Skeletal muscle satellite cell (primary cell): ENCODE measurements at regions not wholly inside any gene's neighbourhood (a gene's known extent, or its start where the extent isn't known, plus 50 kb on each side); places are given as distances from the start of the nearest gene placed in this dataset.
"Not testable (repeated sequence)": the region's sequence is repeated elsewhere in the genome, so short reads cannot be mapped to it uniquely, and the experiment has no call there.

Experiments used
- H3K27me3 ChIP-seq: 2 replicates; pipeline ENCODE4 v1.7.0; 2013; ENCODE audit warnings: low read length; ENCODE audit not compliant: control insufficient read depth, insufficient read depth
- H3K36me3 ChIP-seq: 2 replicates; pipeline ENCODE4 v1.7.0; 2013; ENCODE audit warnings: mild to moderate bottlenecking, control low read depth, low read length; ENCODE audit not compliant: insufficient read depth
- H3K4me1 ChIP-seq: 2 replicates; pipeline ENCODE4 v1.7.0; 2013; ENCODE audit warnings: low read length; ENCODE audit not compliant: control insufficient read depth, insufficient read depth
- H3K4me2 ChIP-seq: 2 replicates; pipeline ENCODE4 v1.7.0; 2013; ENCODE audit warnings: mild to moderate bottlenecking, low read length
- H3K4me3 ChIP-seq: 2 replicates; pipeline ENCODE4 v1.7.0; 2013; ENCODE audit warnings: low read length
- H3K9ac ChIP-seq: 2 replicates; pipeline ENCODE4 v1.7.0; 2013; ENCODE audit warnings: mild to moderate bottlenecking, low read depth, low read length, moderate library complexity
- H3K9me3 ChIP-seq: replicated peaks from 2 replicates; pipeline ENCODE4 v1.7.0; 2013; ENCODE audit warnings: mild to moderate bottlenecking, control low read depth, low read length

GRCh38 chr10:8656261-8656660 lies 601.8 kb downstream of the GATA3 start:
- no peaks in the 10 kb centered on the region for H3K9me3 ChIP-seq
- no peaks in the 10 kb centered on the region for H3K4me1 ChIP-seq
- no peak overlapping the region for H3K9ac ChIP-seq
- H3K4me2 ChIP-seq: no peak overlapping the region
- no peaks in the 10 kb centered on the region for H3K27me3 ChIP-seq
- H3K4me3 ChIP-seq: no peak overlapping the region
- H3K36me3 ChIP-seq: no peaks in the 10 kb centered on the region

DNA sequence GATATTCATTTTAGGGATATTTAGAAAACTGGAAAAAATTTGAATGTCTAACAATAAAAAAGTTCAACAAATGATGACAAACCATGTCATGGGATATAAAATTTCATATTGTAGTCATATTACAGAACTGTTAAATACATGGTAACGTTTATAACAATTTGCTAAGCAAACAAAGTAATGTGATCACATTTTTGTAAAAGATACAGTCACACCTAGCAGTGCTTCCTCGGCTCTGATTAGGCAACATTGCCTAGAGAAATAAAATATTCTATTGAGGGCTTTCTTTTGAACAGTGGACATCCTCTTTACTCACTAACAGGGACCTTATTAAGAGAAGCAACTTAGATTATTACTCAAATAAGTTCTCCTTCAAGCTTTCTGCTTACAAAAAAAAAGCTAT lies 605.5 kb downstream of the GATA3 start:
- no peak overlapping the region for H3K4me3 ChIP-seq
- no peak overlapping the region for H3K9ac ChIP-seq
- H3K9me3 ChIP-seq: no peaks in the 10 kb centered on the region
- H3K36me3 ChIP-seq: no peaks in the 10 kb centered on the region
- no peaks in the 10 kb centered on the region for H3K4me1 ChIP-seq
- H3K27me3 ChIP-seq: no peaks in the 10 kb centered on the region
- H3K4me2 ChIP-seq: no peak overlapping the region

- no peak overlapping the region for H3K9ac ChIP-seq
- no peaks in the 10 kb centered on the region for H3K9me3 ChIP-seq
- H3K27me3 ChIP-seq: no peaks in the 10 kb centered on the region
- H3K36me3 ChIP-seq: no peaks in the 10 kb centered on the region
- H3K4me1 ChIP-seq: no peaks in the 10 kb centered on the region
- H3K4me3 ChIP-seq: no peak overlapping the region
- no peak overlapping the region for H3K4me2 ChIP-seq
Measured at GRCh38 chr10:8661886-8662285, 607.4 kb downstream of the GATA3 start.

DNA sequence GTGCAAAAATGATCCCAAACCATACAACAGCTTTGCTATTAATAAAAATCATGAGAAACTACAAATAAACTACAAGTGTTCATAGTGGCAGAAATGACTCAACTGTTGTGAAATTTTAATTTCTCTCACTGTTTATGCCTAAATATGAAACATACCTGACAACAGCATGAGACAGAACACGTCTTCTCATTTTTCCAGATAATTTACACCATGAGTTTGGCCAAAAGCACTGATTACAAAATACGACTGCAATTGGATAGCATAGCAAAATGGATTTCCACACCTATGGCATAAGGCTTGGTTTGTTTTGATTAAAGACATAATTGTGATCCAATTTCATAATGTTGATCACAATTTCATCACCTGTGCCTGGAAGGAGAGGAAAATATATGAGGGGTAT lies 608.6 kb downstream of the GATA3 start:
- no peak overlapping the region for H3K4me2 ChIP-seq
- H3K4me3 ChIP-seq: no peak overlapping the region
- no peaks in the 10 kb centered on the region for H3K27me3 ChIP-seq
- H3K9me3 ChIP-seq: peaks cover 3% of the 10 kb centered on the region
- H3K36me3 ChIP-seq: no peaks in the 10 kb centered on the region
- no peak overlapping the region for H3K9ac ChIP-seq
- no peaks in the 10 kb centered on the region for H3K4me1 ChIP-seq

GRCh38 chr10:8665322-8665721 lies 610.8 kb downstream of the GATA3 start:
- Histone ChIP-seq H3K4me2 (no peak overlapping the region), H3K9ac (no peak overlapping the region)

DNA sequence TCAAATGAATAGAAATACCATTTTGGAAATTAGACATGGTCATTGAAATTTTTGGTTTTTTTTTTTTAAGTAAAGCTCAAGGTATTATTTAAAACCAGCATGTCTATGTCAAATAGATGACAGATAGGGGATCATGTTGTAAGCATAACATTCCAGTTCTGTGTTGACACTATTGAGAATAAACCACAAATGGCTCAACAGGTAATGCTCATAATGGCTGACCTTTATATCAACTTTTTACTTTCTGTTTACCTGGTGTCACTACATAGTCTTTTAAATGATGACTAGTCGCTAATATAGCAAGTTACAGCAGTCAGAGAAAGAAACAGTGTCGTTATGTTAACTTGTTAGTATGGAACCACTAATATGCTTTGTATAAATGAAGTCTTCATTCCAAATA lies 616.0 kb downstream of the GATA3 start:
- H3K36me3 ChIP-seq: no peaks in the 10 kb centered on the region
- no peak overlapping the region for H3K4me3 ChIP-seq
- H3K4me1 ChIP-seq: no peaks in the 10 kb centered on the region
- no peak overlapping the region for H3K4me2 ChIP-seq
- peaks cover 3% of the 10 kb centered on the region for H3K9me3 ChIP-seq
- no peak overlapping the region for H3K9ac ChIP-seq
- no peaks in the 10 kb centered on the region for H3K27me3 ChIP-seq

More at GRCh38 chr10:8665322-8665721, 610.8 kb downstream of the GATA3 start:
- H3K4me1 ChIP-seq: no peaks in the 10 kb centered on the region
- H3K27me3 ChIP-seq: no peaks in the 10 kb centered on the region
- H3K4me3 ChIP-seq: no peak overlapping the region
- H3K9me3 ChIP-seq: peaks cover 3% of the 10 kb centered on the region
- no peaks in the 10 kb centered on the region for H3K36me3 ChIP-seq

DNA sequence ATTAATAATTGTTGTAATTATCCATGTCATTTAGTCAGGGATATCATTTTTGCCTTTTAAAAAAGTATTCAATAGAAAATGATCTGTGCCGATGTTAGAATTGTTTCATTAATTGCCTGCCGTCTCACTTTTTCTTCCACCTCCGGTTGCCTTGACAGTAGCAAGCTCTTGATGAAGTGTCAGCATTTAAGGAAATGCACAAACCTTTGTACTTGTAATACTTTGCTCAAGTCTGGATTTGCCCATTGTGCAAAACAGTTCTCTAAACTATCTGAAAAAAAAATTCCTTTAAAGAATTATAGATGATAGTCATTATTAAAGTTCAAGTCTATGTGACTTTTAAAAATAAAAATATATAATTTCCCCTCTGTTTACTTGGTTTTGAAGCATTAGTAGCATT lies 619.7 kb downstream of the GATA3 start:
- H3K9ac ChIP-seq: no peak overlapping the region
- H3K9me3 ChIP-seq: no peaks in the 10 kb centered on the region
- H3K4me2 ChIP-seq: no peak overlapping the region
- no peaks in the 10 kb centered on the region for H3K4me1 ChIP-seq
- H3K27me3 ChIP-seq: no peaks in the 10 kb centered on the region
- H3K36me3 ChIP-seq: no peaks in the 10 kb centered on the region
- no peak overlapping the region for H3K4me3 ChIP-seq

DNA sequence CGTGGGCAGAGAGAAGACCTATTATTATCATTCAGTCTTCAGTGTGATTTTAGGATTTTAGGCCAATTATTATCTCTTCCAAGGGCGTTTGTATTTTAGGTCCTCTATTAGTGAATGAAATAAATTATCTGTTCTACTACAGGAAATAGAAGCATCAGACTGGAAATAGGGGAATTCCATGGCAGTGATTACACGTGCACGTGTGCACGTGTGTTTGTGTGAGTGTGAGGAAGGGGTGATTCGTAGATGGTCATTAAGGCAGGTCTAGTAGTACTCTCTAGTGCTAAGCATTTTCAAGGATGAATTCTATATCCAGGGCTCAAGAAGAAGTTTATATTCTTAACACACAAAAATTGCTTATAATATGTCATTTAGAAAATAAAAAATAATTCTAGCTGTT lies 623.2 kb downstream of the GATA3 start:
- Histone ChIP-seq H3K4me2 (no peak overlapping the region), H3K36me3 (no peaks in the 10 kb centered on the region)

GRCh38 chr10:8684916-8685315 lies 630.4 kb downstream of the GATA3 start:
- H3K9ac ChIP-seq, H3K4me2 ChIP-seq, H3K9me3 ChIP-seq, H3K36me3 ChIP-seq, H3K27me3 ChIP-seq, H3K4me1 ChIP-seq, H3K4me3 ChIP-seq: not testable (repeated sequence)

More for the DNA sequence above, 623.2 kb downstream of the GATA3 start:
- no peak overlapping the region for H3K4me3 ChIP-seq
- H3K9ac ChIP-seq: no peak overlapping the region
- no peaks in the 10 kb centered on the region for H3K27me3 ChIP-seq
- H3K4me1 ChIP-seq: no peaks in the 10 kb centered on the region
- H3K9me3 ChIP-seq: no peaks in the 10 kb centered on the region

DNA sequence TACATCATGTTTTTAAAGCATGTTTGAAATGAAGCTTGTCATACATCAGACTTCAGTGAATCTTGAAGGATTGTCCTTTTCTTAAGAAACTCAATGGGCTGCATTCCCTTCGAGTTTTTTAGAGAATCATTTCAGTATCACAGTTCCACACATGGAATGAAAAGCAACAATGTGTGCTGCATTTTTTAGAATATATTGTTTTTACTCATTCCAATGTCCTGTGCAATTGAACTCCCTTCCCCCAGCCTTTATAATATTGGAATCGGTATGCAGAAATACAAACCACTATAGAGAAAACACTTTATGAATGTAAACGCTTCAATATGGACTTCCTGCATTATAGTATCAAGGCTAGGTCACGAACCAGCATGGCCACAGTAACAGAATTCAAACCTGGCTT lies 634.4 kb downstream of the GATA3 start:
- Histone ChIP-seq H3K9ac (no peak overlapping the region), H3K4me3 (no peak overlapping the region), H3K9me3 (no peaks in the 10 kb centered on the region), H3K4me1 (no peaks in the 10 kb centered on the region), H3K27me3 (no peaks in the 10 kb centered on the region), H3K36me3 (no peaks in the 10 kb centered on the region), H3K4me2 (no peak overlapping the region)

GRCh38 chr10:8691498-8692017 lies 637.1 kb downstream of the GATA3 start:
- no peak overlapping the region for H3K4me2 ChIP-seq
- H3K4me1 ChIP-seq: no peaks in the 10 kb centered on the region
- H3K36me3 ChIP-seq: no peaks in the 10 kb centered on the region
- no peaks in the 10 kb centered on the region for H3K27me3 ChIP-seq
- H3K9ac ChIP-seq: no peak overlapping the region
- H3K4me3 ChIP-seq: no peak overlapping the region
- H3K9me3 ChIP-seq: no peaks in the 10 kb centered on the region

DNA sequence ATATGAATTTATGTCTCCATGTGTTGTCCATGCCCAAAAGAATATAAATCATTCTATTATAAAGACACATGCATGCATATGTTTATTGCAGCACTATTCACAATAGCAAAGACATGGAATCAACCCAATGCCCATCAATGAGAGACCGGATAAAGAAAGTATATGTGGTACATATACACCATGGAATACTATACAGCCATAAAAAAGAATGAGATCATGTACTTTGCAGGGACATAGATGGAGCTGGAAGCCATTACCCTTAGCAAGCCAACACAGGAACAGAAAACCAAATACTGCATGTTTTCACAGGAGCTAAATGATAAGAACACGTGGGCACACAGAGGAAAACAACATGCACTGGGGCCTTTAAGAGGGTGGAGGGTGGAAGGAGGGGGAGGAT lies 639.1 kb downstream of the GATA3 start:
- H3K9ac ChIP-seq, H3K36me3 ChIP-seq: not testable (repeated sequence)

More for the DNA sequence above, 639.1 kb downstream of the GATA3 start:
- not testable (repeated sequence) for H3K4me3 ChIP-seq, H3K27me3 ChIP-seq, H3K4me2 ChIP-seq, H3K9me3 ChIP-seq, H3K4me1 ChIP-seq
